ENCODE measurements at regions not wholly inside any gene's neighbourhood (a gene's known extent, or its start where the extent isn't known, plus 50 kb on each side); places are given as distances from the start of the nearest gene placed in this dataset.

DNA sequence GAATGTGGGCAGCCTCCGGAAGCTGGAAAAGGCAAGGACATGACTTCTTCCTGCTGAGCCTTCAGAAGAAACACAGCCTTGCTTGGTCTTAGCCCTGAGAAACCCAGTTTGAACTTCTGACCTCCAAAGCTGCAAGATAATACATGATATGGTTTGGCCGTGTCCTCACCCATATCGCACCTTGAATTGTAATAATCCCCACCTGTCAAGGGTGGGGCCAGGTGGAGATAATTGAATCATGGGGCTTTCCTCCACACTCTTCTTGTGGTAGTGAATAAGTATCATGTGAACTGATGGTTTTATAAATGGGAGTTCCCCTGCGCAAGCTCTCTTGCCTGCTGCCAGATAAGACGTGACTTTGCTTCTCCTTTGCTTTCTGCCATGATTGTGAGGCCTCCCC, 310.9 kb downstream of the PSAT1 start:
- no peak for TF ChIP-seq EZH2 (IDR thresholded peaks at IDR 0.05; ENCODE audit: insufficient read depth, poor library complexity, severe bottlenecking)
- no peak for TF ChIP-seq EZH2phosphoT487 (IDR thresholded peaks at IDR 0.05; ENCODE audit: insufficient read depth, low read depth)

Data from GM23248 (cell line).